ENCODE measurements at regions not wholly inside any gene's neighbourhood (a gene's known extent, or its start where the extent isn't known, plus 50 kb on each side); places are given as distances from the start of the nearest gene placed in this dataset.

DNA sequence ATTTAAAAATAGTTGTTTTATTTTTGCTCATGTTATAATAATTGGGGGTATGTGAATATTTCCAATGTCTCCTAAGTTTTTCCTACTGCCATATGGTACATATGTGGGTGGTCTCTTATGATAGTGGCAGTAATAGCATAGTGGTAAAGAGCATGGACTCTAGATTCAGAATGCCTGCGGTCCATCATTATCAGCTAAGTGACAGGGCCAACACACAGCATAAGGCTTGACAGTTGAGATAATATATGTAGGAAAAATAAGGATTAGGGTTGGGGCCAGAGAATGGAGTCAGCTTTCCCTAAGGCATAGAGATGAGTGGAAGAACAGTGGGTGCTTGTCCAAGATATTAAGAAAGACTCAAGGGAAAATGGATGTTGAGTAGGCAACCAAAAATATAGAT is 2707.5 kb downstream of the PCDH7 start:
- TF ChIP-seq, protein P1, sequence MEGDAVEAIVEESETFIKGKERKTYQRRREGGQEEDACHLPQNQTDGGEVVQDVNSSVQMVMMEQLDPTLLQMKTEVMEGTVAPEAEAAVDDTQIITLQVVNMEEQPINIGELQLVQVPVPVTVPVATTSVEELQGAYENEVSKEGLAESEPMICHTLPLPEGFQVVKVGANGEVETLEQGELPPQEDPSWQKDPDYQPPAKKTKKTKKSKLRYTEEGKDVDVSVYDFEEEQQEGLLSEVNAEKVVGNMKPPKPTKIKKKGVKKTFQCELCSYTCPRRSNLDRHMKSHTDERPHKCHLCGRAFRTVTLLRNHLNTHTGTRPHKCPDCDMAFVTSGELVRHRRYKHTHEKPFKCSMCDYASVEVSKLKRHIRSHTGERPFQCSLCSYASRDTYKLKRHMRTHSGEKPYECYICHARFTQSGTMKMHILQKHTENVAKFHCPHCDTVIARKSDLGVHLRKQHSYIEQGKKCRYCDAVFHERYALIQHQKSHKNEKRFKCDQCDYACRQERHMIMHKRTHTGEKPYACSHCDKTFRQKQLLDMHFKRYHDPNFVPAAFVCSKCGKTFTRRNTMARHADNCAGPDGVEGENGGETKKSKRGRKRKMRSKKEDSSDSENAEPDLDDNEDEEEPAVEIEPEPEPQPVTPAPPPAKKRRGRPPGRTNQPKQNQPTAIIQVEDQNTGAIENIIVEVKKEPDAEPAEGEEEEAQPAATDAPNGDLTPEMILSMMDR (IDR thresholded peaks at IDR 0.05; ENCODE audit: poor library complexity), result no peak
- TF ChIP-seq EZH2phosphoT487 (IDR thresholded peaks at IDR 0.05; ENCODE audit: low read depth, severe bottlenecking, unreplicated experiment) (no peak), EZH2 (IDR thresholded peaks at IDR 0.05; ENCODE audit: borderline replicate concordance) (no peak)
- Histone ChIP-seq H3K27ac (no peak overlapping the region), H3K79me2 (no peaks in the 10 kb centered on the region), H3K4me2 (no peak overlapping the region), H4K20me1 (ENCODE audit: insufficient read depth, poor library complexity, severe bottlenecking) (no peaks in the 10 kb centered on the region), H3K9me2 (replicated peaks; ENCODE audit: insufficient read depth) (no peaks in the 10 kb centered on the region), H3K9me3 (ENCODE audit: low read depth) (no peaks in the 10 kb centered on the region), H3K27me3 (no peaks in the 10 kb centered on the region), H3K4me3 (no peak overlapping the region), H2AFZ (no peak overlapping the region), H3K36me3 (replicated peaks; ENCODE audit: insufficient read depth, low read depth) (no peaks in the 10 kb centered on the region), H3K4me1 (ENCODE audit: insufficient read depth) (no peaks in the 10 kb centered on the region)
- DNase-seq (ENCODE audit: low spot score), result no peak
- 68% methylated on average over 1 of the region's 1 CpG for WGBS (ENCODE audit: low lambda C conversion rate, missing lambda C conversion rate)

DNA sequence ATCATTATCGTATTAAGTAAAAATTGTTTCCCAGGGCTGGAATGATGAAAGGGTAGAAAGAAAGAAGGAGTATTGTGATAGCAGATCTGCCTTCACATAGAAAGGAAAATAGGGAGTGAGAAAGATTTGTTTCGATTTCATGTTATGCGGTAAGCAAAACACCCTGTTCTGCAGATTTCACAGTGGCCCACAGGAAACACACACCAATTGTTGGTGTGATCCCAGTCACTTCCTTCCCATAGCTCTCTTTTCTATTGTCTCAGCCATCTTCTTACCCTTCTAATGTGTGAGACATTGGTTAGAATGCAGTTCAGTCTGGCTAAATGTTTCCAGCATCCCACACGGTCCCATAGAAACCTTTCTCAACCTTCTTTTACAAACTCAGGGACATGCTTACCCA is 2709.8 kb downstream of the PCDH7 start:
- H3K4me3 ChIP-seq, result no peak overlapping the region
- H3K27me3 ChIP-seq, result no peaks in the 10 kb centered on the region
- H3K27ac ChIP-seq, result no peak overlapping the region
- no peaks in the 10 kb centered on the region for H3K9me3 ChIP-seq (ENCODE audit: low read depth)
- H3K36me3 ChIP-seq (replicated peaks; ENCODE audit: insufficient read depth, low read depth), result no peaks in the 10 kb centered on the region
- H3K79me2 ChIP-seq, result no peaks in the 10 kb centered on the region
- no peaks in the 10 kb centered on the region for H4K20me1 ChIP-seq (ENCODE audit: insufficient read depth, poor library complexity, severe bottlenecking)
- WGBS (ENCODE audit: low lambda C conversion rate, missing lambda C conversion rate), result 92% methylated on average over 4 of the region's 4 CpGs
- DNase-seq (ENCODE audit: low spot score), result no peak
- TF ChIP-seq, protein P1 (IDR thresholded peaks at IDR 0.05; ENCODE audit: poor library complexity), result no peak
- TF ChIP-seq EZH2 (IDR thresholded peaks at IDR 0.05; ENCODE audit: borderline replicate concordance) (no peak), EZH2phosphoT487 (IDR thresholded peaks at IDR 0.05; ENCODE audit: low read depth, severe bottlenecking, unreplicated experiment) (no peak)
- no peak overlapping the region for H2AFZ ChIP-seq
- H3K9me2 ChIP-seq (replicated peaks; ENCODE audit: insufficient read depth), result no peaks in the 10 kb centered on the region
- H3K4me2 ChIP-seq, result no peak overlapping the region
- H3K4me1 ChIP-seq (ENCODE audit: insufficient read depth), result no peaks in the 10 kb centered on the region

DNA sequence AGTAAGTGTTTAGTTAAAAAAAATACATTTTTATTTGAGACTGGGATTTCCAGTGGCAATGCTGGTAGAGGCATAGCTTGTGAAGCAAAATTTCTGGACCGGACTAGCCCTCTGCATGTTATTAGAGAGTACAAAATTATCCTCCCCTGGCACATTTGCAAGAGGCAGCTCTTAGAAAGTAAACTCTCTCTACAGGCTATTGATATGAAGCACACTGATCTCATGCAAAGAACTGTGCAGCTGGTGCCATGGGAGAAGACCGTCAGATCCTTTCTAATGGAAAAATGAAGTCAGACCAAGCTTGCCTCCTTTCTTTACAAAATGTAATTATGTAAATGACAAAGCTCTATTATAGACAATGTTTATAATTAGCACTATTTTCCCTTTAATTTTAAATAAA is 2717.2 kb downstream of the PCDH7 start:
- no peaks in the 10 kb centered on the region for H4K20me1 ChIP-seq (ENCODE audit: insufficient read depth, poor library complexity, severe bottlenecking)
- H2AFZ ChIP-seq, result no peak overlapping the region
- no peaks in the 10 kb centered on the region for H3K4me1 ChIP-seq (ENCODE audit: insufficient read depth)
- 85% methylated on average over 2 of the region's 2 CpGs for WGBS (ENCODE audit: low lambda C conversion rate, missing lambda C conversion rate)
- TF ChIP-seq EZH2phosphoT487 (IDR thresholded peaks at IDR 0.05; ENCODE audit: low read depth, severe bottlenecking, unreplicated experiment) (no peak), EZH2 (IDR thresholded peaks at IDR 0.05; ENCODE audit: borderline replicate concordance) (no peak)
- TF ChIP-seq, protein P1 (IDR thresholded peaks at IDR 0.05; ENCODE audit: poor library complexity), result no peak
- H3K9me2 ChIP-seq (replicated peaks; ENCODE audit: insufficient read depth), result no peaks in the 10 kb centered on the region
- no peaks in the 10 kb centered on the region for H3K36me3 ChIP-seq (replicated peaks; ENCODE audit: insufficient read depth, low read depth)
- H3K27ac ChIP-seq, result no peak overlapping the region
- H3K4me3 ChIP-seq, result no peak overlapping the region
- no peaks in the 10 kb centered on the region for H3K79me2 ChIP-seq
- H3K4me2 ChIP-seq, result no peak overlapping the region
- H3K9me3 ChIP-seq (ENCODE audit: low read depth), result no peaks in the 10 kb centered on the region
- DNase-seq (ENCODE audit: low spot score), result no peak
- no peaks in the 10 kb centered on the region for H3K27me3 ChIP-seq

DNA sequence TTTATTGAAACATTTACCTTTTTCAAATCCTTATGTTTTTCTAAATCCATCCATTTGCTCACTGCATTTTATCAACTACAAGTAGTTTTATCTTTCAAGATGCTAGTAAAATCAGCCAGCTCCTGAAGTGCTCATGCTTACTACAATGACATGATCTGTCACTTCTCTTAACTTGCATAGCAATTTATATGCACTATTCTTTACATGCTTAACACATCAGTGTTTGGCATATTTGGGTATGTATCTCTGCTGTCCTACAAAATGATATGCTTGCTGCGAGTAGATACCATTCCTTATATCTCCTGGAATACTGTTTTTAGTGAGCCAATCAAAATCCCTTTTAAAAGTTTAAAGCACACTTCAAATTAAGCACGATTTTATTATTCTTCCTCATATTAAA is 2726.8 kb downstream of the PCDH7 start:
- TF ChIP-seq, protein P1 (IDR thresholded peaks at IDR 0.05; ENCODE audit: poor library complexity), result no peak
- TF ChIP-seq EZH2 (IDR thresholded peaks at IDR 0.05; ENCODE audit: borderline replicate concordance) (no peak), EZH2phosphoT487 (IDR thresholded peaks at IDR 0.05; ENCODE audit: low read depth, severe bottlenecking, unreplicated experiment) (no peak)
- H3K36me3 ChIP-seq (replicated peaks; ENCODE audit: insufficient read depth, low read depth), result no peaks in the 10 kb centered on the region
- H3K4me1 ChIP-seq (ENCODE audit: insufficient read depth), result no peaks in the 10 kb centered on the region
- no peak overlapping the region for H3K4me3 ChIP-seq
- H2AFZ ChIP-seq, result no peak overlapping the region
- no peaks in the 10 kb centered on the region for H3K79me2 ChIP-seq
- no peak overlapping the region for H3K4me2 ChIP-seq
- H4K20me1 ChIP-seq (ENCODE audit: insufficient read depth, poor library complexity, severe bottlenecking), result no peaks in the 10 kb centered on the region
- no peaks in the 10 kb centered on the region for H3K9me2 ChIP-seq (replicated peaks; ENCODE audit: insufficient read depth)
- 76% methylated on average over 2 of the region's 2 CpGs for WGBS (ENCODE audit: low lambda C conversion rate, missing lambda C conversion rate)
- no peaks in the 10 kb centered on the region for H3K9me3 ChIP-seq (ENCODE audit: low read depth)
- no peak overlapping the region for H3K27ac ChIP-seq
- no peaks in the 10 kb centered on the region for H3K27me3 ChIP-seq
- no peak for DNase-seq (ENCODE audit: low spot score)
